ENCODE measurements at regions not wholly inside any gene's neighbourhood (a gene's known extent, or its start where the extent isn't known, plus 50 kb on each side); places are given as distances from the start of the nearest gene placed in this dataset.
"Not testable (repeated sequence)": the region's sequence is repeated elsewhere in the genome, so short reads cannot be mapped to it uniquely, and the experiment has no call there.

- no peak for TF ChIP-seq CTCF (IDR thresholded peaks at IDR 0.05; ENCODE audit: extremely low read depth, insufficient read depth, missing control alignments)
- in situ Hi-C loops (cut with MboI; ENCODE audit: low pct_unique_long_range_greater_than_20kb, low sequenced_read_pairs, unreplicated experiment): no loop called here
- no peak for DNase-seq (ENCODE audit: low spot score)
These were observed 1176.9 kb downstream of the SUCLG1 start for GRCh38 chr2:83282043-83282795.

- no peak for TF ChIP-seq CTCF (IDR thresholded peaks at IDR 0.05; ENCODE audit: extremely low read depth, insufficient read depth, missing control alignments)
- DNase-seq (ENCODE audit: low spot score): no peak
These were observed 1178.7 kb downstream of the SUCLG1 start for GRCh38 chr2:83280391-83280790.

GRCh38 chr2:83273322-83273721 lies 1185.8 kb downstream of the SUCLG1 start:
- no peak for DNase-seq (ENCODE audit: low spot score)
- no peak for TF ChIP-seq CTCF (IDR thresholded peaks at IDR 0.05; ENCODE audit: extremely low read depth, insufficient read depth, missing control alignments)
- in situ Hi-C loops (cut with MboI; ENCODE audit: low pct_unique_long_range_greater_than_20kb, low sequenced_read_pairs, unreplicated experiment): no loop called here

More at GRCh38 chr2:83280391-83280790, 1178.7 kb downstream of the SUCLG1 start:
- in situ Hi-C loops (cut with MboI; ENCODE audit: low pct_unique_long_range_greater_than_20kb, low sequenced_read_pairs, unreplicated experiment): no loop called here

GRCh38 chr2:83261591-83262136 lies 1197.4 kb downstream of the SUCLG1 start:
- DNase-seq (ENCODE audit: low spot score): no peak
- in situ Hi-C loops (cut with MboI; ENCODE audit: low pct_unique_long_range_greater_than_20kb, low sequenced_read_pairs, unreplicated experiment): no loop called here
- no peak for TF ChIP-seq CTCF (IDR thresholded peaks at IDR 0.05; ENCODE audit: extremely low read depth, insufficient read depth, missing control alignments)

- in situ Hi-C loops (cut with MboI; ENCODE audit: low pct_unique_long_range_greater_than_20kb, low sequenced_read_pairs, unreplicated experiment): no loop called here
- no peak for TF ChIP-seq CTCF (IDR thresholded peaks at IDR 0.05; ENCODE audit: extremely low read depth, insufficient read depth, missing control alignments)
These were observed 1205.2 kb downstream of the SUCLG1 start for GRCh38 chr2:83253848-83254247.

GRCh38 chr2:83251321-83251872 lies 1207.7 kb downstream of the SUCLG1 start:
- DNase-seq (ENCODE audit: low spot score): no peak
- TF ChIP-seq CTCF (IDR thresholded peaks at IDR 0.05; ENCODE audit: extremely low read depth, insufficient read depth, missing control alignments): no peak
- in situ Hi-C loops (cut with MboI; ENCODE audit: low pct_unique_long_range_greater_than_20kb, low sequenced_read_pairs, unreplicated experiment): no loop called here

More at GRCh38 chr2:83253848-83254247, 1205.2 kb downstream of the SUCLG1 start:
- DNase-seq (ENCODE audit: low spot score): no peak

- DNase-seq (ENCODE audit: low spot score); in situ Hi-C loops (cut with MboI; ENCODE audit: low pct_unique_long_range_greater_than_20kb, low sequenced_read_pairs, unreplicated experiment): not testable (repeated sequence)
These were observed 1213.1 kb downstream of the SUCLG1 start for GRCh38 chr2:83245806-83246537.

All from GM13977 (cell line).